ENCODE measurements at regions not wholly inside any gene's neighbourhood (a gene's known extent, or its start where the extent isn't known, plus 50 kb on each side); places are given as distances from the start of the nearest gene placed in this dataset.
"Not testable (repeated sequence)": the region's sequence is repeated elsewhere in the genome, so short reads cannot be mapped to it uniquely, and the experiment has no call there.

GRCh38 chr3:177792311-177793030 lies 595.2 kb upstream of the TBL1XR1 start:
- Histone ChIP-seq H3K36me3 (ENCODE audit: control insufficient read depth in 2 of 2, extremely low read depth in 1 of 2, insufficient read depth in 1 of 2, low read length in 1 of 2) (no peaks in the 10 kb centered on the region), H3K4me3 (ENCODE audit: control insufficient read depth in 1 of 2, extremely low read depth in 1 of 2, low read length in 1 of 2) (no peak overlapping the region), H3K4me1 (ENCODE audit: control insufficient read depth in 1 of 2, extremely low read depth in 1 of 2, insufficient read depth in 2 of 2, low read length in 2 of 2) (no peaks in the 10 kb centered on the region), H3K9me3 (no peaks in the 10 kb centered on the region), H3K27me3 (replicated peaks in 1 of 2; ENCODE audit: control insufficient read depth in 2 of 2, extremely low read depth in 1 of 2, insufficient read depth in 2 of 2, low read length in 1 of 2) (no peaks in the 10 kb centered on the region), H3K27ac (ENCODE audit: low read length) (no peak overlapping the region)
- Mint-ChIP-seq H3K27me3 (peaks cover 0 to 2% of the 10 kb centered on the region in 2 donors), H3K27ac (no peak overlapping the region), H3K9me3 (peaks cover 0 to 3% (median 0%) of the 10 kb centered on the region in 3 donors), H3K4me1 (peaks cover 2 to 10% (median 6%) of the 10 kb centered on the region in 3 donors), H3K4me3 (no peak overlapping the region), H3K36me3 (no peaks in the 10 kb centered on the region)
- ChIA-PET CTCF (no interaction called here), POLR2A (no interaction called here)
- DNase-seq = no peak
- WGBS (ENCODE audit: insufficient coverage) = no CpG with 5 or more reads among the region's 6 CpGs
- no peak for ATAC-seq (replicated peaks in 1 of 4)

GRCh38 chr3:177793451-177793850 lies 596.2 kb upstream of the TBL1XR1 start:
- Mint-ChIP-seq H3K27ac (no peak overlapping the region), H3K4me3 (no peak overlapping the region), H3K27me3 (peaks cover 0 to 2% of the 10 kb centered on the region in 2 donors), H3K36me3 (no peaks in the 10 kb centered on the region), H3K4me1 (peaks cover 0 to 8% (median 0%) of the 10 kb centered on the region in 3 donors), H3K9me3 (peaks cover 0 to 3% (median 0%) of the 10 kb centered on the region in 3 donors)
- DNase-seq (no peak), ATAC-seq (replicated peaks in 1 of 4) (no peak)
- H3K27me3 ChIP-seq (replicated peaks in 1 of 2; ENCODE audit: control insufficient read depth in 2 of 2, extremely low read depth in 1 of 2, insufficient read depth in 2 of 2, low read length in 1 of 2) = no peaks in the 10 kb centered on the region
- no peak overlapping the region for H3K4me3 ChIP-seq (ENCODE audit: control insufficient read depth in 1 of 2, extremely low read depth in 1 of 2, low read length in 1 of 2)
- CTCF ChIA-PET = no interaction called here
- H3K4me1 ChIP-seq (ENCODE audit: control insufficient read depth in 1 of 2, extremely low read depth in 1 of 2, insufficient read depth in 2 of 2, low read length in 2 of 2) = no peaks in the 10 kb centered on the region
- WGBS (ENCODE audit: insufficient coverage) = no CpG with 5 or more reads among the region's 3 CpGs
- no peak overlapping the region for H3K27ac ChIP-seq (ENCODE audit: low read length)
- no peaks in the 10 kb centered on the region for H3K9me3 ChIP-seq
- no peaks in the 10 kb centered on the region for H3K36me3 ChIP-seq (ENCODE audit: control insufficient read depth in 2 of 2, extremely low read depth in 1 of 2, insufficient read depth in 1 of 2, low read length in 1 of 2)
- POLR2A ChIA-PET = no interaction called here

GRCh38 chr3:177795216-177795615 lies 597.9 kb upstream of the TBL1XR1 start:
- ATAC-seq (replicated peaks in 1 of 4) = no peak
- no peaks in the 10 kb centered on the region for H3K36me3 ChIP-seq (ENCODE audit: control insufficient read depth in 2 of 2, extremely low read depth in 1 of 2, insufficient read depth in 1 of 2, low read length in 1 of 2)
- no peaks in the 10 kb centered on the region for H3K27me3 ChIP-seq (replicated peaks in 1 of 2; ENCODE audit: control insufficient read depth in 2 of 2, extremely low read depth in 1 of 2, insufficient read depth in 2 of 2, low read length in 1 of 2)
- no peak for DNase-seq
- no peaks in the 10 kb centered on the region for H3K9me3 ChIP-seq
- ChIA-PET POLR2A (no interaction called here), CTCF (no interaction called here)
- WGBS (ENCODE audit: insufficient coverage) = no CpG with 5 or more reads among the region's 1 CpG
- Mint-ChIP-seq H3K36me3 (no peaks in the 10 kb centered on the region), H3K9me3 (peaks cover 0 to 3% (median 0%) of the 10 kb centered on the region in 3 donors), H3K4me3 (no peak overlapping the region), H3K27ac (no peak overlapping the region), H3K27me3 (peaks cover 0 to 2% of the 10 kb centered on the region in 2 donors), H3K4me1 (peaks cover 0 to 7% (median 5%) of the 10 kb centered on the region in 3 donors)
- no peak overlapping the region for H3K27ac ChIP-seq (ENCODE audit: low read length)
- no peaks in the 10 kb centered on the region for H3K4me1 ChIP-seq (ENCODE audit: control insufficient read depth in 1 of 2, extremely low read depth in 1 of 2, insufficient read depth in 2 of 2, low read length in 2 of 2)
- no peak overlapping the region for H3K4me3 ChIP-seq (ENCODE audit: control insufficient read depth in 1 of 2, extremely low read depth in 1 of 2, low read length in 1 of 2)

- no peak for DNase-seq
- no peaks in the 10 kb centered on the region for H3K27me3 ChIP-seq (replicated peaks in 1 of 2; ENCODE audit: control insufficient read depth in 2 of 2, extremely low read depth in 1 of 2, insufficient read depth in 2 of 2, low read length in 1 of 2)
- ChIA-PET POLR2A (no interaction called here), CTCF (no interaction called here)
- H3K4me1 ChIP-seq (ENCODE audit: control insufficient read depth in 1 of 2, extremely low read depth in 1 of 2, insufficient read depth in 2 of 2, low read length in 2 of 2) = no peaks in the 10 kb centered on the region
- ATAC-seq (replicated peaks in 1 of 4) = no peak
- Mint-ChIP-seq H3K9me3 (peaks cover 0 to 3% (median 0%) of the 10 kb centered on the region in 3 donors), H3K36me3 (no peaks in the 10 kb centered on the region), H3K27ac (no peak overlapping the region), H3K27me3 (peaks cover 0 to 2% of the 10 kb centered on the region in 2 donors), H3K4me1 (peaks cover 0 to 8% (median 5%) of the 10 kb centered on the region in 3 donors), H3K4me3 (no peak overlapping the region)
- H3K9me3 ChIP-seq = no peaks in the 10 kb centered on the region
- no peak overlapping the region for H3K27ac ChIP-seq (ENCODE audit: low read length)
- H3K4me3 ChIP-seq (ENCODE audit: control insufficient read depth in 1 of 2, extremely low read depth in 1 of 2, low read length in 1 of 2) = no peak overlapping the region
- no peaks in the 10 kb centered on the region for H3K36me3 ChIP-seq (ENCODE audit: control insufficient read depth in 2 of 2, extremely low read depth in 1 of 2, insufficient read depth in 1 of 2, low read length in 1 of 2)
Measured at GRCh38 chr3:177795859-177796258, 598.6 kb upstream of the TBL1XR1 start.

- H3K27me3 Mint-ChIP-seq; H3K27me3 ChIP-seq (replicated peaks in 1 of 2; ENCODE audit: control insufficient read depth in 2 of 2, extremely low read depth in 1 of 2, insufficient read depth in 2 of 2, low read length in 1 of 2); H3K9me3 ChIP-seq; H3K36me3 Mint-ChIP-seq; POLR2A ChIA-PET; H3K9me3 Mint-ChIP-seq; ATAC-seq (replicated peaks in 1 of 4); H3K4me1 Mint-ChIP-seq; H3K27ac ChIP-seq (ENCODE audit: low read length); H3K4me3 ChIP-seq (ENCODE audit: control insufficient read depth in 1 of 2, extremely low read depth in 1 of 2, low read length in 1 of 2); DNase-seq; H3K4me1 ChIP-seq (ENCODE audit: control insufficient read depth in 1 of 2, extremely low read depth in 1 of 2, insufficient read depth in 2 of 2, low read length in 2 of 2); CTCF ChIA-PET; H3K36me3 ChIP-seq (ENCODE audit: control insufficient read depth in 2 of 2, extremely low read depth in 1 of 2, insufficient read depth in 1 of 2, low read length in 1 of 2); H3K27ac Mint-ChIP-seq; H3K4me3 Mint-ChIP-seq: not testable (repeated sequence)
- WGBS (ENCODE audit: insufficient coverage) = 42% methylated on average over 1 of the region's 3 CpGs
Measured at GRCh38 chr3:177800147-177800546, 602.9 kb upstream of the TBL1XR1 start.

GRCh38 chr3:177800561-177800960 lies 603.3 kb upstream of the TBL1XR1 start:
- no peaks in the 10 kb centered on the region for H3K27me3 ChIP-seq (replicated peaks in 1 of 2; ENCODE audit: control insufficient read depth in 2 of 2, extremely low read depth in 1 of 2, insufficient read depth in 2 of 2, low read length in 1 of 2)
- H3K9me3 Mint-ChIP-seq = no peaks in the 10 kb centered on the region
- H3K4me1 ChIP-seq (ENCODE audit: control insufficient read depth in 1 of 2, extremely low read depth in 1 of 2, insufficient read depth in 2 of 2, low read length in 2 of 2) = no peaks in the 10 kb centered on the region
- no peak overlapping the region for H3K4me3 ChIP-seq (ENCODE audit: control insufficient read depth in 1 of 2, extremely low read depth in 1 of 2, low read length in 1 of 2)
- H3K4me3 Mint-ChIP-seq = no peak overlapping the region
- no peaks in the 10 kb centered on the region for H3K36me3 Mint-ChIP-seq
- POLR2A ChIA-PET = no interaction called here
- 100% methylated on average over 1 of the region's 3 CpGs for WGBS (ENCODE audit: insufficient coverage)
- no peaks in the 10 kb centered on the region for H3K27me3 Mint-ChIP-seq
- no peaks in the 10 kb centered on the region for H3K9me3 ChIP-seq
- DNase-seq = no peak
- CTCF ChIA-PET = no interaction called here
- no peaks in the 10 kb centered on the region for H3K36me3 ChIP-seq (ENCODE audit: control insufficient read depth in 2 of 2, extremely low read depth in 1 of 2, insufficient read depth in 1 of 2, low read length in 1 of 2)
- no peak for ATAC-seq (replicated peaks in 1 of 4)
- H3K4me1 Mint-ChIP-seq = peaks cover 0 to 8% (median 5%) of the 10 kb centered on the region in 3 donors
- H3K27ac ChIP-seq (ENCODE audit: low read length) = no peak overlapping the region
- no peak overlapping the region for H3K27ac Mint-ChIP-seq
